ENCODE measurements at regions not wholly inside any gene's neighbourhood (a gene's known extent, or its start where the extent isn't known, plus 50 kb on each side); places are given as distances from the start of the nearest gene placed in this dataset.

DNA sequence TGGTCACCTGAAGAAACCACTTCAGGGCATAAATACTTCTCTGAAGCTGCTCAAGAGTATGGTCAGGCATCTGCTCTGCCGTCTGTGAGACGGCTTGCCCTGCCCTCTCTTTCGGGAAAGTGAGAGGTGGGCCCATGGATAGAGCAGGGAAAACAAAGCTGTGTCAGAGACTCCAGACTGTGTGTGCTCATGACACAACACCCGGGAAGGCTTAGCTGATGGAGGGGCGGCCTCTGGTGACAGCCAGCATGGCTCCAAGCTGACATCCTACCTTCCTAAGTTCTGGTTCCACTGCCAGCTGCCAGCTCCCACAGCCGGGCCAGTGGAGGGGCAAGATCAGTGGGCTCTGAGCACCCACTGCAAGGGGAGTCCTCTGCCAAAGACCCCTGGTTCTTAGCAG lies 215.3 kb downstream of the ANKRD30B start:
- Histone ChIP-seq H3K9ac (ENCODE audit: low read depth, low read length) (no peak overlapping the region), H2BK5ac (ENCODE audit: low read depth, low read length, poor library complexity, severe bottlenecking) (no peak overlapping the region), H3K4me1 (ENCODE audit: control insufficient read depth, insufficient read depth, low read length) (no peaks in the 10 kb centered on the region), H4K8ac (ENCODE audit: low read depth in 2 of 2, low read length in 2 of 2) (no peak overlapping the region), H3K79me1 (ENCODE audit: low read depth in 1 of 2, low read length in 2 of 2) (no peaks in the 10 kb centered on the region), H4K5ac (ENCODE audit: low read depth, low read length) (no peak overlapping the region), H3K27ac (ENCODE audit: insufficient read depth, low read length) (no peak overlapping the region), H2AFZ (replicated peaks; ENCODE audit: low read length, poor library complexity) (no peak overlapping the region), H2BK120ac (ENCODE audit: low read depth, low read length) (no peak overlapping the region), H4K20me1 (ENCODE audit: insufficient read depth, low read length) (no peaks in the 10 kb centered on the region), H3K36me3 (ENCODE audit: control insufficient read depth, insufficient read depth, low read length) (no peaks in the 10 kb centered on the region), H3K9me3 (ENCODE audit: control insufficient read depth, insufficient read depth, low read length) (peaks cover 33% of the 10 kb centered on the region), H2BK20ac (ENCODE audit: low read depth, low read length) (no peak overlapping the region), H4K91ac (ENCODE audit: insufficient read depth, low read depth, low read length) (no peak overlapping the region), H2BK15ac (ENCODE audit: low read depth, low read length) (no peak overlapping the region), H3K18ac (ENCODE audit: low read depth, low read length) (no peak overlapping the region), H3K4me3 (ENCODE audit: insufficient read depth, low read depth, low read length) (no peak overlapping the region), H3K4me2 (ENCODE audit: low read depth, low read length) (no peak overlapping the region), H3K4ac (ENCODE audit: low read depth, low read length) (no peak overlapping the region), H3K14ac (replicated peaks; ENCODE audit: low read depth, low read length) (no peak overlapping the region), H3K9me1 (ENCODE audit: insufficient read depth, low read length) (no peaks in the 10 kb centered on the region), H2AK9ac (replicated peaks; ENCODE audit: low read depth, low read length, poor library complexity) (no peak overlapping the region), H2AK5ac (ENCODE audit: low read depth, low read length) (no peak overlapping the region), H3K56ac (ENCODE audit: extremely low read depth, insufficient read depth, low read length) (no peak overlapping the region), H3K27me3 (ENCODE audit: control insufficient read depth, insufficient read depth, low read length) (no peaks in the 10 kb centered on the region), H3K23ac (ENCODE audit: low read depth, low read length) (no peak overlapping the region)
- no peak for ATAC-seq (ENCODE audit: low read depth)
- intact Hi-C loops (cut with micrococcal nuclease) (no loop called here), in situ Hi-C loops (cut with MboI; ENCODE audit: low sequenced_read_pairs) (no loop called here), dilution Hi-C loops (cut with HindIII; ENCODE audit: low sequenced_read_pairs, unreplicated experiment) (no loop called here)
- ChIA-PET CTCF (no interaction called here), POLR2A (ENCODE audit: unreplicated experiment) (no interaction called here)
- DNase-seq = no peak
- no CpG with 5 or more reads among the region's 6 CpGs for WGBS, 2 experiments (ENCODE audit: extremely low coverage in 2 of 2, insufficient read length in 1 of 2)
- BruUV-seq (replicated peaks) = no TSS peak
- TF ChIP-seq MAZ (IDR thresholded peaks at IDR 0.05; ENCODE audit: borderline replicate concordance, low read depth, low read length) (no peak), MAFK (IDR thresholded peaks at IDR 0.05; ENCODE audit: low read depth, low read length) (no peak), RCOR1 (IDR thresholded peaks at IDR 0.05; ENCODE audit: insufficient replicate concordance, low read length) (no peak), BHLHE40 (IDR thresholded peaks at IDR 0.05; ENCODE audit: low read depth, low read length) (no peak), CEBPB (IDR thresholded peaks at IDR 0.05; ENCODE audit: low read depth, low read length) (no peak), SMC3 (IDR thresholded peaks at IDR 0.05; ENCODE audit: low read depth, low read length) (no peak)
- TF ChIP-seq, protein P1, sequence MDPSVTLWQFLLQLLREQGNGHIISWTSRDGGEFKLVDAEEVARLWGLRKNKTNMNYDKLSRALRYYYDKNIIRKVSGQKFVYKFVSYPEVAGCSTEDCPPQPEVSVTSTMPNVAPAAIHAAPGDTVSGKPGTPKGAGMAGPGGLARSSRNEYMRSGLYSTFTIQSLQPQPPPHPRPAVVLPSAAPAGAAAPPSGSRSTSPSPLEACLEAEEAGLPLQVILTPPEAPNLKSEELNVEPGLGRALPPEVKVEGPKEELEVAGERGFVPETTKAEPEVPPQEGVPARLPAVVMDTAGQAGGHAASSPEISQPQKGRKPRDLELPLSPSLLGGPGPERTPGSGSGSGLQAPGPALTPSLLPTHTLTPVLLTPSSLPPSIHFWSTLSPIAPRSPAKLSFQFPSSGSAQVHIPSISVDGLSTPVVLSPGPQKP (IDR thresholded peaks at IDR 0.05; ENCODE audit: borderline replicate concordance, low read depth, low read length) = no peak
